H9 (cell line): ENCODE measurements at regions not wholly inside any gene's neighbourhood (a gene's known extent, or its start where the extent isn't known, plus 50 kb on each side); places are given as distances from the start of the nearest gene placed in this dataset.
A peak's percentile ranks its signal among the peaks of the same experiment; 100 is the strongest.

Experiments
- DNase-seq: peaks from one replicate; pipeline ENCODE4 v3.0.0-alpha.2; 2017
- H2AFZ ChIP-seq: one replicate; pipeline ENCODE4 v1.6.1; 2013; ENCODE audit warnings: mild to moderate bottlenecking, low read length, control low read depth, moderate library complexity
- H2AK5ac ChIP-seq: 2 replicates; pipeline ENCODE4 v1.6.1; 2013; ENCODE audit warnings: low read length, control low read depth, mixed read lengths; ENCODE audit not compliant: insufficient read length
- H2BK120ac ChIP-seq: one replicate; pipeline ENCODE4 v1.6.1; 2013; ENCODE audit warnings: low read depth, mild to moderate bottlenecking, low read length, control low read depth, inconsistent platforms; ENCODE audit not compliant: poor library complexity, severe bottlenecking
- H2BK12ac ChIP-seq: 2 replicates; pipeline ENCODE4 v1.6.1; 2013; ENCODE audit warnings: low read length, control low read depth, mixed read lengths, low read depth; ENCODE audit not compliant: insufficient read length
- H2BK15ac ChIP-seq: 2 replicates; pipeline ENCODE4 v1.6.1; 2013; ENCODE audit warnings: low read depth, low read length, control low read depth
- H2BK20ac ChIP-seq: one replicate; pipeline ENCODE4 v1.6.1; 2013; ENCODE audit warnings: low read depth, mild to moderate bottlenecking, low read length, control low read depth, inconsistent platforms; ENCODE audit not compliant: poor library complexity, severe bottlenecking
- H2BK5ac ChIP-seq: 2 replicates; pipeline ENCODE4 v1.6.1; 2013; ENCODE audit warnings: low read length, control low read depth, mixed read lengths; ENCODE audit not compliant: insufficient read length
- H3K14ac ChIP-seq: 2 replicates; pipeline ENCODE4 v1.6.1; 2013; ENCODE audit warnings: low read length, control low read depth; ENCODE audit not compliant: insufficient read depth
- H3K18ac ChIP-seq: 2 replicates; pipeline ENCODE4 v1.6.1; 2013; ENCODE audit warnings: low read depth, mild to moderate bottlenecking, mixed read lengths, low read length, control low read depth; ENCODE audit not compliant: insufficient read length
- H3K23ac ChIP-seq: 2 replicates; pipeline ENCODE4 v1.6.1; 2013; ENCODE audit warnings: low read length, control low read depth, mixed read lengths, low read depth; ENCODE audit not compliant: insufficient read length
- H3K23me2 ChIP-seq: 2 replicates; pipeline ENCODE4 v1.6.1; 2013; ENCODE audit warnings: low read depth, mild to moderate bottlenecking, mixed read lengths, low read length, control low read depth; ENCODE audit not compliant: insufficient read length, poor library complexity, severe bottlenecking
- H3K27ac ChIP-seq: 2 replicates; pipeline ENCODE4 v1.5.1; 2013; ENCODE audit warnings: low read length, control low read depth, mixed read lengths, low read depth; ENCODE audit not compliant: insufficient read length
- H3K27me3 ChIP-seq: 2 replicates; pipeline ENCODE4 v1.6.1; 2013; ENCODE audit warnings: low read length, control low read depth, inconsistent platforms; ENCODE audit not compliant: insufficient read depth
- H3K4ac ChIP-seq: 2 replicates; pipeline ENCODE4 v1.6.1; 2013; ENCODE audit warnings: low read depth, mild to moderate bottlenecking, control low read depth, inconsistent platforms, low read length, moderate library complexity
- H3K4me1 ChIP-seq: 2 replicates; pipeline ENCODE4 v1.6.1; 2013; ENCODE audit warnings: low read length, control low read depth, inconsistent platforms; ENCODE audit not compliant: insufficient read depth
- H3K4me2 ChIP-seq: 2 replicates; pipeline ENCODE4 v1.6.1; 2013; ENCODE audit warnings: low read length, control low read depth, mixed read lengths; ENCODE audit not compliant: insufficient read length, insufficient read depth
- H3K56ac ChIP-seq: 2 replicates; pipeline ENCODE4 v1.6.1; 2013; ENCODE audit warnings: low read depth, mild to moderate bottlenecking, mixed read lengths, low read length, control low read depth; ENCODE audit not compliant: insufficient read length
- H3K79me1 ChIP-seq: 2 replicates; pipeline ENCODE4 v1.6.1; 2013; ENCODE audit warnings: low read depth, mild to moderate bottlenecking, moderate library complexity, low read length, control low read depth, inconsistent platforms; ENCODE audit not compliant: insufficient read depth, poor library complexity, severe bottlenecking
- H3K79me2 ChIP-seq: 2 replicates; pipeline ENCODE4 v1.6.1; 2013; ENCODE audit warnings: low read length, control low read depth, inconsistent platforms; ENCODE audit not compliant: insufficient read depth
- H3K9ac ChIP-seq: 2 replicates; pipeline ENCODE4 v1.6.1; 2013; ENCODE audit warnings: low read length, control low read depth, mixed read lengths; ENCODE audit not compliant: insufficient read length; ENCODE audit errors: extremely low read depth
- H3K9me3 ChIP-seq: one replicate; pipeline ENCODE4 v1.6.1; 2013; ENCODE audit warnings: low read depth, low read length, inconsistent platforms; ENCODE audit not compliant: control insufficient read depth
- H3T11ph ChIP-seq: one replicate; pipeline ENCODE4 v1.6.1; 2013; ENCODE audit warnings: mild to moderate bottlenecking, low read length, control low read depth, inconsistent platforms
- H4K20me1 ChIP-seq: one replicate; pipeline ENCODE4 v1.6.1; 2013; ENCODE audit not compliant: control insufficient read depth, insufficient read length, insufficient read depth
- H4K5ac ChIP-seq: 2 replicates; pipeline ENCODE4 v1.6.1; 2013; ENCODE audit warnings: low read depth, mild to moderate bottlenecking, mixed read lengths, low read length, control low read depth; ENCODE audit not compliant: insufficient read length
- H4K8ac ChIP-seq: replicated peaks from 2 replicates; pipeline ENCODE4 v1.6.1; 2013; ENCODE audit warnings: low read length, control low read depth, mixed read lengths, low read depth; ENCODE audit not compliant: insufficient read length
- H4K91ac ChIP-seq: 2 replicates; pipeline ENCODE4 v1.6.1; 2013; ENCODE audit warnings: low read depth, mild to moderate bottlenecking, moderate library complexity, mixed read lengths, low read length, control low read depth; ENCODE audit not compliant: insufficient read length
- H3K27ac Mint-ChIP-seq, 3 experiments: 2 replicates in 2 of 3; 3 replicates in 1 of 3; pipeline ENCODE4 v1.8.0; 2020 to 2021; ENCODE audit warnings: mixed read lengths in 3 of 3, mild to moderate bottlenecking in 1 of 3, moderate library complexity in 1 of 3
- H3K27me3 Mint-ChIP-seq: 2 replicates; pipeline ENCODE4 v1.8.0; 2021; ENCODE audit warnings: low read depth, mild to moderate bottlenecking, moderate library complexity, mixed read lengths
- H3K36me3 Mint-ChIP-seq, 3 experiments: 2 replicates in 2 of 3; 3 replicates in 1 of 3; pipeline ENCODE4 v1.8.0; 2020 to 2021; ENCODE audit warnings: low read depth in 3 of 3, mixed read lengths in 3 of 3; ENCODE audit not compliant: insufficient read depth in 1 of 3
- H3K4me1 Mint-ChIP-seq, 2 experiments: 2 replicates each; pipeline ENCODE4 v1.8.0; 2020; ENCODE audit warnings: mixed read lengths in 2 of 2
- H3K4me3 Mint-ChIP-seq, 2 experiments: 2 replicates in 1 of 2; 3 replicates in 1 of 2; pipeline ENCODE4 v1.8.0; 2020 to 2021; ENCODE audit warnings: mild to moderate bottlenecking in 2 of 2, mixed read lengths in 2 of 2, moderate library complexity in 1 of 2
- H3K9me3 Mint-ChIP-seq, 2 experiments: 2 replicates in 1 of 2; 3 replicates in 1 of 2; pipeline ENCODE4 v1.8.0; 2020; ENCODE audit warnings: mild to moderate bottlenecking in 2 of 2, mixed read lengths in 2 of 2, moderate library complexity in 1 of 2
- WGBS: extraction: QIAGEN DNeasy Blood & Tissue Kit; methylation state at CpG from one replicate; pipeline ENCODE4 v1.1.7; 2013; ENCODE audit warnings: missing lambda C conversion rate, low lambda C conversion rate, mixed read lengths; ENCODE audit not compliant: insufficient read length; ENCODE audit errors: extremely low coverage; 5-methylcytosine and 5-hydroxymethylcytosine counted together
- TF ChIP-seq, protein P1 (sequence below): fragments of 200-600 bp; sonication (generic); conservative IDR thresholded peaks from 3 replicates; pipeline ENCODE4 v1.8.0; 2021; ENCODE audit warnings: antibody characterized with exemption, mild to moderate bottlenecking

DNA sequence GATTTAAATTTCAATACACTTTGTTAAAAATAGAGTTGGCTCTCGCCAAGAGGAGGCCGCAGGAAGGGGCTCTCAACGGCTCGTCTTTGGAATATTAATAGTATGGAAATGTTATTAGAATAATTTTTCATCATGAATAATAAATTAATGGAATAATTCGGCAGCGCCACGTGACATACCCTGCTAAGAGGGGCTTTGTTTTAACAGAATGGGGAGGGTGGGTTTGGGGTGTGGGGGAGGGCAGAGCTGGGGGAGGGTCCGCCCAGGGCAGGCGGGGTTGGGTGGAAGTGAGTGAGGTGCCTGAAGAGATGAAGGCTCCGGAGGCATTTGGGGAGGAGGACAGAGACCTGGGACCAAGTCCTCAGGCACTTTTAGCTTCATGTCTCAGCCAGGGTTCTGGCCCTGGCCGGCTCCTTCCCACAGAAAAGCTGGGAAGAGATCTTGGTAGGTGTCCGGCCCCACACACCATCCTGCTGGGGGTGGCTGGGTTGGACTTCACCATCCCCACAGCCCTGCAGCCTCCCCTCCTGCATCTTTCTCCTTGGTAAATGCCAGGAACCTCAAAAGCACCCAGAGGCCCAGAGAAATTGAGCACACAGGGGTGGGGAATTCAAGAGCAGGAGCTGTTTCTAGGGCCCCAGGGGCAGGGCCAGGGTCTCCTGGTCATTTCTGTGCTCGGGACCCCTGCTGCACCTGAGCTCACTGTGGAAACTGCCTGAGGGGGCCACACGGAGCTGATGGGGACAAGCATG lies 93.6 kb upstream of the BHLHE23 start:
- peaks cover 0 to 3% of the 10 kb centered on the region in 2 experiments; a peak in 2 of 5 replicates for H3K9me3 Mint-ChIP-seq
- Histone ChIP-seq H3K4me1 (peaks cover 3% of the 10 kb centered on the region; the same call in 1 of the 2 replicates), H3K9me3 (no peaks in the 10 kb centered on the region), H3K27me3 (peaks cover 22% of the 10 kb centered on the region; the same call in 1 of the 2 replicates), H2AFZ (no peak overlapping the region), H3K56ac (no peak overlapping the region), H3K18ac (no peak overlapping the region), H3K4ac (no peak overlapping the region), H3K23me2 (peaks cover 16% of the 10 kb centered on the region), H2BK20ac (no peak overlapping the region), H4K91ac (no peak overlapping the region), H3K79me2 (no peaks in the 10 kb centered on the region), H4K5ac (no peak overlapping the region), H4K8ac (no peak overlapping the region), H2AK5ac (no peak overlapping the region), H3K79me1 (no peaks in the 10 kb centered on the region), H2BK12ac (no peak overlapping the region), H3K23ac (no peak overlapping the region), H3T11ph (no peak overlapping the region), H3K27ac (no peak overlapping the region), H2BK120ac (no peak overlapping the region), H3K4me2 (no peak overlapping the region), H2BK5ac (no peak overlapping the region), H3K14ac (no peak overlapping the region), H3K9ac (no peak overlapping the region), H2BK15ac (no peak overlapping the region), H4K20me1 (no peaks in the 10 kb centered on the region)
- no peak overlapping the region for H3K4me3 Mint-ChIP-seq
- no peak overlapping the region for H3K27ac Mint-ChIP-seq
- H3K4me1 Mint-ChIP-seq, result peaks cover 2 to 5% of the 10 kb centered on the region in 2 experiments; a peak in 3 of 4 replicates
- peaks cover 22% of the 10 kb centered on the region for H3K27me3 Mint-ChIP-seq
- TF ChIP-seq, protein P1, sequence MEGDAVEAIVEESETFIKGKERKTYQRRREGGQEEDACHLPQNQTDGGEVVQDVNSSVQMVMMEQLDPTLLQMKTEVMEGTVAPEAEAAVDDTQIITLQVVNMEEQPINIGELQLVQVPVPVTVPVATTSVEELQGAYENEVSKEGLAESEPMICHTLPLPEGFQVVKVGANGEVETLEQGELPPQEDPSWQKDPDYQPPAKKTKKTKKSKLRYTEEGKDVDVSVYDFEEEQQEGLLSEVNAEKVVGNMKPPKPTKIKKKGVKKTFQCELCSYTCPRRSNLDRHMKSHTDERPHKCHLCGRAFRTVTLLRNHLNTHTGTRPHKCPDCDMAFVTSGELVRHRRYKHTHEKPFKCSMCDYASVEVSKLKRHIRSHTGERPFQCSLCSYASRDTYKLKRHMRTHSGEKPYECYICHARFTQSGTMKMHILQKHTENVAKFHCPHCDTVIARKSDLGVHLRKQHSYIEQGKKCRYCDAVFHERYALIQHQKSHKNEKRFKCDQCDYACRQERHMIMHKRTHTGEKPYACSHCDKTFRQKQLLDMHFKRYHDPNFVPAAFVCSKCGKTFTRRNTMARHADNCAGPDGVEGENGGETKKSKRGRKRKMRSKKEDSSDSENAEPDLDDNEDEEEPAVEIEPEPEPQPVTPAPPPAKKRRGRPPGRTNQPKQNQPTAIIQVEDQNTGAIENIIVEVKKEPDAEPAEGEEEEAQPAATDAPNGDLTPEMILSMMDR, result no peak
- WGBS, result no CpG with 5 or more reads among the region's 14 CpGs
- peak; percentile 24 for DNase-seq
- no peaks in the 10 kb centered on the region for H3K36me3 Mint-ChIP-seq
